HG02981 (cell line): ENCODE measurements at regions not wholly inside any gene's neighbourhood (a gene's known extent, or its start where the extent isn't known, plus 50 kb on each side); places are given as distances from the start of the nearest gene placed in this dataset.

Experiments
- ATAC-seq: cut with Tn5 transposase; IDR thresholded peaks from one replicate; pipeline ENCODE4 v1.9.1; 2021; ENCODE audit warnings: mild to moderate bottlenecking, moderate library complexity; ENCODE audit not compliant: unreplicated experiment

- no peak for ATAC-seq
These were observed 53.6 kb upstream of the DYNC1I1 start for GRCh38 chr7:95718577-95719410.

DNA sequence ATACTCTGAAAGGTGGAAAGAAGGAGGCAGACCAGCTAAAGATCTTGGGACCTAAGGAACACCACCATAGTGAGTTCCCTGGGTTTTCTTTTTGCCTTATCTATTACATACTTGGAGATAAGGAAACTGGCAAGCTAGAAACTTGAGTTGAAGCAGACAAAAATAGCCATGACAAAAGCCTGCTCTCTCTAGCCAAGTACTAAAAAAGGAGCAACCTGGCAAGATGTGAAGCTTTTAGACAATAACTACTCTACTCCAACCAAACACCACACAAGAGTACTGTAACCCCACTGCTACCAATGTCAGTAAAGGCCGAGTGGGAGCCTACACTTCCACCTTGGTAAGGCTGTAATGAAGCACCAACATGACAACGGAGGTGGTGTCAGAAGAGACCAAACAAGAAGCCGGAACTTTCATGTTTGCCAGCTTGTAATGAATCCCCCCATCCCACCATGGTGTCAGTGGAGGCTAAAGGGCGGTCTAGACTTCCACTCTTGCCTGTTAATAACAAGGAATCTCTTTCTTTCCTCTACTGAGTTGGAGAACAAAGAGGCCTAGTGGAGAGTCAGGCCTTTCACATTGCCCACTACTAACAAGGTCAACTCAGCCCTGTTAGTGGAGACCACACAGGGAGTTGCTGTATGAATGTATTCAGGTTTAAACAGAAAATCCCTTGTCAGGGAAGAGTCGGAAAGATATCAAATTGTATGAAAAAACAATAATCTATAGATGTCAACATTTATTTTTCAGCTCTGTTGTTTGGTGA lies 55.8 kb upstream of the DYNC1I1 start:
- ATAC-seq, result no peak

- peak; percentile 96 for ATAC-seq
These were observed 57.1 kb upstream of the DYNC1I1 start for GRCh38 chr7:95715274-95715673.

- ATAC-seq, result no peak
These were observed 61.6 kb upstream of the DYNC1I1 start for GRCh38 chr7:95710711-95711110.

DNA sequence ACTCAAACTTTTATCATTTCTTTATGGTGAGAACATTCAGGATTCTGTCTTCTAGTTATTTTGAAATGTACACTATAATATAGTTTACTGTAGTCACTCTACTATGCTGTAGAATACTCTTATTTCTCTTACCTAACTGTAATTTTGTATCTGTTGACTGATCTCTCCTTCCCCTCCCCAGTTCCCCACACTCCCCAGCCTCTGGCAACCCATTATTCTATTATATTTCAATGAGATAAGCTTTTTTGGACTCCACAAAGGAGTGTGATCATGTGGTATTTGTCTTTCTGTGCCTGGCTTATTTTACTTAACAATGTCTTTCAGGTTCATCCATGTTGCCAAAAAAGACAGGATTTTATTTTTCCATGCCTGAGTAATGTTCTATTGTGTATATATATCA lies 71.4 kb upstream of the DYNC1I1 start:
- ATAC-seq, result no peak

GRCh38 chr7:95694334-95694733 lies 78.0 kb upstream of the DYNC1I1 start:
- ATAC-seq, result no peak

GRCh38 chr7:95693551-95694333 lies 78.6 kb upstream of the DYNC1I1 start:
- ATAC-seq, result no peak

DNA sequence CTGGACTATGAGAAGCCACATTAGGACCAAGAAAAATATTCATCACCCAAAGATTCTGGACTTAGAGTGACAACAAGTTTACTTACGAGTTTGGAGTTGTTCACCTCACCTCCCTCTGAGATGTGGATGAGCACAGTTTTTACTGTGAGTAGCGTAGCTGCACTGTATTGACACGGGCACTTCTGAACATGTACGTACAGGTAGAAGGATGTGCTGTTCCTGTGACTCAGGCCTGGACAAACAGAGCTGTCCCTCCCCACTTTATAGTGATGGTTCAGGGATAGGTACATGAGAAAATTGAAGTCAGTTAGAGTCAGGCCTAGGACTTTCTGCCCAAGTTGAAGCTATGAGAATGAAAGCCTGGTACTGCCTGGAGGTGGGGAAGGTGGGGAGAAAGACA lies 80.9 kb upstream of the DYNC1I1 start:
- no peak for ATAC-seq

DNA sequence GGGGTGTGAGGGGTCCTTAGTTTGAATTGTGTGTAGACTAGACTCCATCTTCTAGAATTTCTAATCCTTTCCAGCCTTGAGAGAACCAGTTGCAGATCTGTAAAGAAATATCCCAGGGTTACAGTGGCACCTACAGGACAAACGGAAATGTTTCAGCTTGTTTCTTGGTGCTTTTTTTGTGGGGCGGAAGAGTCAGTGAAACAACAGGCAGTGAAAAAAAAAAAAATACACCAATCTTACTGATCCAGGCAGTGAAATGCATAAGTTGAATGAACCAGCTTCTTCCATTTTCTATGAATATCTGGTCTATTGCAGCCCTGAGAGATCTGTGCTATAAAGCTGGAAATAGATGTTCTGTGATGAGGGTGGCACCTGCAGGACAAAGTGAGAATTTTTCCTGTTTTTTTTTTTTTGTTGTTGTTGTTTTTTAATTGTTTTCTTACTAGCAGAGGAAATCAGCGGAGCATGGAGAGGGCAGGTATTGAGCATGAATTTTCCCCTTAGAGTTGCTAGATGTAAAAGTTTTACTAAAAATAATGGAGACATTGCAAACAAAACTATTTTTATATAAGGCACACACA lies 81.9 kb upstream of the DYNC1I1 start:
- ATAC-seq, result peak; percentile 75

- no peak for ATAC-seq
These were observed 83.3 kb upstream of the DYNC1I1 start for GRCh38 chr7:95688931-95689495.

GRCh38 chr7:95687759-95688343 lies 84.5 kb upstream of the DYNC1I1 start:
- peak; percentile 36 for ATAC-seq

DNA sequence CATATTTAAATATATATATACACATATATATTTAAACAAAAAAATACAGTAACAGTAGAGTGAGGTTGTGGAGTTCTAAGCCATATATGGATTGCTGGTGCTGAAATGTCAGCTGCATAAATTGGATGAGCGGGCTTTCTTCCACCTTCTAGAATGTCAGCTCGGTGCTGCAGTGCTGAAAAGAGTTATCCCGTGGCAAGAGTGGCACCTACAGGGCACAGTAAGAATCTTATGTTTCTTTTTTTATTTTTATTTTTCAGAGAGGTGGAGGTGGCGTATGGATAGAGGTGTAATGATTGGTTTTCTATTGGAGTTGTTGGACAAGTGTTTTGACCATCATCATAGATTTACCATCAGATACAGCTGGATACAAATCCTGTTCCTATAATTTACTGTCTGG lies 86.2 kb upstream of the DYNC1I1 start:
- ATAC-seq, result peak; percentile 50

DNA sequence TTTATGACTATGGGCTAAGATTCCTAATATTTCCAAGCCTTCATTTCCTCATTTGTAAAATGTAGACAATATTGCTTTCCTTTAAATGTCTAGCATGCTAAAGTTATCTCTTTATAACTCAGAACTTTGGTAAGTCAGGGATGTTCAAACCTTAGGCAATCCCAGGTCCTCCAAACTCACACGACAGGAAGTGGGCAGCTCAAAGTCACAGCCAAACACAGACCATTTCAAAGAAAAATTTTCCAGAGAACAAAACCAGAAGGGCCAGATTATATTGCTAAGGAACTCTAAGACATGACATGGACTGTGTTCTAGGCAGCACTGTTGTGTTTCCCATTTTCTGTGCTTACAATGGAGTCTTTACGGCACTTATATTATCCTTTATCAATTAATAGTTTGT lies 87.8 kb upstream of the DYNC1I1 start:
- ATAC-seq, result no peak

- ATAC-seq, result no peak
These were observed 87.7 kb upstream of the PDK4 start for GRCh38 chr7:95684037-95684436.

DNA sequence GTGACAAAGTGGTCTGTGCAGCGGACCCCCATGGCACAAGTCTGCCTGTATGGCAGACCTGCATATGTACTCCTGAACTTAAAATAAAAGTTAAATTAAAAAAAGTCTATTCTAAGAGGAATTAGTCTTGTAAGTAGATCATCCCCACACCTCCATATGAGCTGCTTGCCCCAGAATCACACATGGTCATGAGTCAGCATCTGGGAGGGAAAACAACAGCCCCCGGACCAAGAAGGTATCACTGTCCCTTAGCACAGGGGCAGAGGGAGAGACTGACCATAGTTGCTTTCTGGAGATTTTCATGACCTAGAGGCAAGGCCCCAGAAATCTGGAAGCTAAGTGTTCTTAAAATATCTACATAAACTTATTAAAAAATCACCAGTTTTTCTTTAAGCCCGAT lies 86.6 kb upstream of the PDK4 start:
- no peak for ATAC-seq

DNA sequence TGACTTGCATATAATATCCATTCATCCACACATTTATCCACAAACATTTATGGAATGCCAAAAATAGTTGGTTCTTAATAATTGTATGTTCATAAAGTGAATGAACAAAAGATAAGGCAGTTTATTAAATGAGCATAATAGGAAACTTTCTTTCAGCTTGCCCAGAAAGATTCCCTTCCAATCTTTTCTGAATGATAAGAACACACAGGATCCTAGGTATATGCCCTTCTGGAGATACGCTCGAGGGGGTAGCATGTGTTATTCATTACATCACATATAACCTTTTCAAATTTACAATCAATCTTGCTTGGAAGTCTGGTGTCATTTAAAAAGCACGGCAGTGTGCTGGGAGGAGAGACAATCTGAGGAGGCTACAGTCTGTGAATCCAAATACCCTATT lies 80.4 kb upstream of the PDK4 start:
- no peak for ATAC-seq

GRCh38 chr7:95675632-95676031 lies 79.3 kb upstream of the PDK4 start:
- no peak for ATAC-seq

GRCh38 chr7:95675016-95675415 lies 78.7 kb upstream of the PDK4 start:
- ATAC-seq, result no peak

DNA sequence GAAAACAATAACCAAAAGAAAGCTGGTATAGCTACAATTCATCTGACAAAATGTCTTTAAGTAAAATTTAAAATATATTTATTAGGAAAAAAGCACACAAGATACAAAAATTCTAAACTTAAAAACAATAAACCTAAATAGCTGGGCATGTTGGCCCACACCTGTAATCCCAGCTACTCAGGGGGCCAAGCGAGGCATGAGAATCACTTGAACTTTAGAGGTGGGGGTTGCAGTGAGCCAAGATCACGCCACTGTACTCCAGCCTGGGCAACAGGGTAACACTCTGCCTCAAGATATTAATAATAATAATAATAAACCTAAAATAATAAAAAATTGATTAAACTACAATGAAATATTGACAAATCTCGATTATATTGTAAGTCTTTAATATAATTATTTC lies 77.8 kb upstream of the PDK4 start:
- no peak for ATAC-seq

GRCh38 chr7:95672434-95672833 lies 76.1 kb upstream of the PDK4 start:
- ATAC-seq, result no peak
